BLaER1 (cell line): ENCODE measurements at regions not wholly inside any gene's neighbourhood (a gene's known extent, or its start where the extent isn't known, plus 50 kb on each side); places are given as distances from the start of the nearest gene placed in this dataset.

Source experiments
- H3K27ac ChIP-seq: shearing (Covaris generic); formaldehyde crosslinking; 2 replicates; pipeline ENCODE4 v1.8.1; 2022
- H3K27me3 ChIP-seq: shearing (Covaris generic); formaldehyde crosslinking; 2 replicates; pipeline ENCODE4 v1.8.1; 2022
- H3K36me3 ChIP-seq: shearing (Covaris generic); formaldehyde crosslinking; 2 replicates; pipeline ENCODE4 v1.8.1; 2022
- H3K4me1 ChIP-seq: shearing (Covaris generic); formaldehyde crosslinking; 2 replicates; pipeline ENCODE4 v1.8.1; 2022
- H3K4me2 ChIP-seq: shearing (Covaris generic); formaldehyde crosslinking; 2 replicates; pipeline ENCODE4 v1.8.1; 2022
- H3K4me3 ChIP-seq: shearing (Covaris generic); formaldehyde crosslinking; 2 replicates; pipeline ENCODE4 v1.8.1; 2022
- H3K9ac ChIP-seq: shearing (Covaris generic); formaldehyde crosslinking; 2 replicates; pipeline ENCODE4 v1.8.1; 2022
- H3K9me3 ChIP-seq: shearing (Covaris generic); formaldehyde crosslinking; 2 replicates; pipeline ENCODE4 v1.8.1; 2022
- H4K20me1 ChIP-seq: shearing (Covaris generic); formaldehyde crosslinking; 2 replicates; pipeline ENCODE4 v1.8.1; 2022
- Cebpa-rat ChIP-seq: shearing (Covaris generic); IDR thresholded peaks from 2 replicates; pipeline ENCODE4 v1.8.1; 2022

DNA sequence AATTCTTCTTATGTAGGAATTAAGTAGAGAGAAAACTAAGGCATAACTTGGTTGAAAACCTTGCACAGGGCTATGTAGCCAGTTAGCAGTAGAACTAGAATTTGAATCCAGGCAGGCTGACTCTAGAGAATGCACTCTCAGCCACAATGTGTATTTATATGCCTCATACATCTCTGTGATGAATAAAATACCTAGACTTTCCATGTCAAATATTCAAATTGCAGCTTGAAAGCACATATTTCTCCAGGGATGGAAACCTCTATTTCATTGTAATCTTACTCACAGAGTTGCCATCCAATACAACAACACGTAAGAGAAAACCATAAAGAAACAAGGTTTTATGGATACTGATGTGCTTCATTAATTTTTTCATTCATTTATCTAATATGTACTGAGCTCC, 256.0 kb upstream of the FLRT2 start:
- H3K4me2 ChIP-seq: no peak overlapping the region
- H3K4me1 ChIP-seq: no peaks in the 10 kb centered on the region
- no peaks in the 10 kb centered on the region for H3K27me3 ChIP-seq
- no peaks in the 10 kb centered on the region for H3K9me3 ChIP-seq
- H3K27ac ChIP-seq: no peak overlapping the region
- H4K20me1 ChIP-seq: no peaks in the 10 kb centered on the region
- no peak overlapping the region for H3K4me3 ChIP-seq
- TF ChIP-seq Cebpa-rat: no peak
- no peaks in the 10 kb centered on the region for H3K36me3 ChIP-seq
- H3K9ac ChIP-seq: no peak overlapping the region

DNA sequence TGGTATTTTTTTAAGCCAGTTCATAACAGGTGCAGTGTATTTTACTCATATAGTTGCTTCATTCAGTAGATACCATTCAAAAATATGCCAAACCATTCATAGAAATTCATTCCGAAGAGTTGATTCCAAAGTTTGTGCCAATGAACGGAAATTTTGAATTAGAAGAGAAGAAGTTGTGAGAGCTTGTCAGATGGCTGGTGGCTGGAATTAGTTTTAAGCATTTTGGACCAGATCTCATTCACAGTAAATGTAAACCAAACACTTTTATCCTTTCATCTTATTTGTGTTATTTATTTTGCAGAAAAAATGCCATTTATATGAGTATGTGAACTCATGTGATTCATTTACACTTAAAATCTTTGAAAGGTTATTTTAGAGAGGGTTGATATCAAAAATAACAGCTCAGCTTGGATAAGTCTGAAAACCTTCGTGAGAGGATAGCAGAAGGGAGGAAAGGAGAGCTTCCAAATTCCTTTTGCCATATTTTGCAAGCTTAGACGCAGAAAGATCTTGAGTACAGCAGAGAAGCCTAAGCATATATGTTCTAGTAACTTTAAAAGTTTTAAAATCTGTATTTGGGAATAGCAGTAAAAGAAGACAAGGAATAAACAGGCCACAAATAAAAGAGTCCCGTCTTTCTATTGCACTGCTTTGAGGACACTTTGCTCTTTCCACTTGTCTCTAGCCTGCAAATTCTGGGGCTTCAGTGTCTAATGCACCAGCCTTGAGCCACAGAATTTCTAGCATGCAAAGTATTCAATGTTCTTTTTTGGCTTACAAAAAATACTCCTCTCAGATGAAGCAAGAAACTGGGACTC, 253.6 kb upstream of the FLRT2 start:
- Histone ChIP-seq H3K9ac (no peak overlapping the region), H3K27ac (no peak overlapping the region), H3K4me1 (no peaks in the 10 kb centered on the region), H3K4me3 (no peak overlapping the region), H3K27me3 (no peaks in the 10 kb centered on the region), H3K9me3 (no peaks in the 10 kb centered on the region), H4K20me1 (no peaks in the 10 kb centered on the region), H3K4me2 (no peak overlapping the region), H3K36me3 (no peaks in the 10 kb centered on the region)
- TF ChIP-seq Cebpa-rat: no peak

DNA sequence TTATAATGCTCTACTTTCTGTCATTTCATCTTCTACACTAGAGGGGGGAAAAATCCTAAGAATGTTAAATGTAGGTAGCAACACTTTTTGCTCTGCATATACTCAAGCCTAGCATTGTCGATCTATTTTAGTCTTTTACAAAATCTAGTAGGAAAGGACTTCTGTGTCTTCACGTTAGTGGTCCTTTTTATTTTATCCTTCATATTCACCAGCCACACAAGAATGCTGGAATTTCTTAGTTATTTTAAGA, 253.0 kb upstream of the FLRT2 start:
- H3K9me3 ChIP-seq: no peaks in the 10 kb centered on the region
- H4K20me1 ChIP-seq: no peaks in the 10 kb centered on the region
- no peak overlapping the region for H3K27ac ChIP-seq
- TF ChIP-seq Cebpa-rat: no peak
- H3K9ac ChIP-seq: no peak overlapping the region
- H3K4me2 ChIP-seq: no peak overlapping the region
- no peaks in the 10 kb centered on the region for H3K27me3 ChIP-seq
- H3K36me3 ChIP-seq: no peaks in the 10 kb centered on the region
- no peaks in the 10 kb centered on the region for H3K4me1 ChIP-seq
- no peak overlapping the region for H3K4me3 ChIP-seq

DNA sequence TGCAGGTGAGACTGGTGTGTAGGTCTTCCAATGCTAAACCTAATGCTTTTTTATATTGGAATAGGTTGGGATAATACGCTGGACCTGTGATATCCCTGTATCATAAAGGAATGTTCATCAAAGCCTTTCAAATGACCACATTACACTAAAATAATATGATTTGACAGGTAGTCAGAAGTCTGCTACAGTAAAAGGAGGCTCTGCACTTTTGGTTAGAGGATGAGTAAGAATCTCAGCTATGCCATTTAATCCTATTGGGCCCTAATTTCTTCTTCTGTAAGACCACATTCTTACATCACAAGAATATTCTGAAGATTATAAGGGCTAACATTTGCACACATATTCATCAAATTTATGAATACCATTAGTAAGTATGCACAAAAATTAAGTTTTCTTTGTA, 250.5 kb upstream of the FLRT2 start:
- no peak overlapping the region for H3K4me2 ChIP-seq
- no peak overlapping the region for H3K4me3 ChIP-seq
- no peaks in the 10 kb centered on the region for H3K36me3 ChIP-seq
- H3K9ac ChIP-seq: no peak overlapping the region
- TF ChIP-seq Cebpa-rat: no peak
- H3K27ac ChIP-seq: no peak overlapping the region
- no peaks in the 10 kb centered on the region for H3K27me3 ChIP-seq
- H3K4me1 ChIP-seq: no peaks in the 10 kb centered on the region
- H4K20me1 ChIP-seq: no peaks in the 10 kb centered on the region
- H3K9me3 ChIP-seq: no peaks in the 10 kb centered on the region

DNA sequence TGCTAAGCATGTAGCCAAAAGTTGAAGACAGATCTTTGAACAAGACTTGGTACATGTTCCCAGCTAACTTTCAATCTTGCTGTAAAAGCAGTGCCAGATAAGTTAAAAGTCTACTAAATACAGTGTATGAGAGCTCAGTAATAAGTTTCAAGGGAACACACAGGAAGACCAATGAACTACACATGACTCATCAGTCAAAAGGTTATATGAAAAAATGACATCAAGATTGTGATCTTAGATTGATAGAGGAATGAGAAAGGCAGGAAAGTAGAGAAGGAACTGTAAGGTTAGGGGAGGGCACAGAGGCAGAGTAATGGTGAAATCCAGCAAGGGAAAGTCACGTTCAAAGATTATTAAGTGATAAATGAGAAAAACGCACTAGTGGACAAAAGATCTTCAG, 249.9 kb upstream of the FLRT2 start:
- H3K4me2 ChIP-seq: no peak overlapping the region
- H3K9me3 ChIP-seq: no peaks in the 10 kb centered on the region
- no peaks in the 10 kb centered on the region for H4K20me1 ChIP-seq
- H3K4me3 ChIP-seq: no peak overlapping the region
- no peak overlapping the region for H3K9ac ChIP-seq
- no peak overlapping the region for H3K27ac ChIP-seq
- no peaks in the 10 kb centered on the region for H3K36me3 ChIP-seq
- no peaks in the 10 kb centered on the region for H3K4me1 ChIP-seq
- no peak for TF ChIP-seq Cebpa-rat
- H3K27me3 ChIP-seq: no peaks in the 10 kb centered on the region

DNA sequence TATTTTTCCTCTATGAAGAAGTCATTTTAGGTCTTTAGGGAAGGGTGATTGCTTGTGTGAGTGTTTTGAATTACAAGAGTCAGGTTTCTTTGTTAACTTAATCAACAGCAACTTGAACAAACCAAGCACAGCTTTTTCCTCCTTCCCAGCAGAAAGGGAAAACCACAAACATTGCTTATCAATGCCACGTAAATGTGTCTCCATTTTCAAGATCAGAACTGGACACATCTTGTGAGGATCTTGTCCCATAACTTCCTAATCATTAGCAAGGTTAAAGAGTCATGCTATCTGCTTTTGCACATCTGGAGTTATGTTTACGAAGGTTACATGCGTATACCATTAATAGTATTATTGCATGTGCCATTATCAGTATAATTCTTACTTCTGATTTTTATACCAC, 248.0 kb upstream of the FLRT2 start:
- no peaks in the 10 kb centered on the region for H3K36me3 ChIP-seq
- H3K9me3 ChIP-seq: no peaks in the 10 kb centered on the region
- H4K20me1 ChIP-seq: no peaks in the 10 kb centered on the region
- H3K9ac ChIP-seq: no peak overlapping the region
- no peak for TF ChIP-seq Cebpa-rat
- H3K4me2 ChIP-seq: no peak overlapping the region
- no peak overlapping the region for H3K4me3 ChIP-seq
- no peaks in the 10 kb centered on the region for H3K27me3 ChIP-seq
- no peak overlapping the region for H3K27ac ChIP-seq
- H3K4me1 ChIP-seq: no peaks in the 10 kb centered on the region

DNA sequence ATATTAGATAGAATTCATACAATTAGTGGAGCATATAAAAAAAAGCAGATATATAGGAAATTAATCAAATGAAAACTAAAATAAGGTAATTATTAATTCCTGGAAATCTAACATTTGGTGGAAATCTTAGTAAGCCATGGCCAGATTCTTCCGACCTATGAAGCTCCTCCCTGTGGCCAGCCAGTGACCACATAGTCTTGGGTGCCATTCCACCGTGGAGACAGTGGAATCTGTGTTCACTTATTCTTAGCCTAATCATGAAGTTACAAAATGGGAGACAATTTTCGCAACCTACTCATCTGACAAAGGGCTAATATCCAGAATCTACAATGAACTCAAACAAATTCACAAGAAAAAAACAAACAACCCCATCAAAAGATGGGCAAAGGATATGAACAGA, 241.9 kb upstream of the FLRT2 start:
- Histone ChIP-seq H3K4me2 (no peak overlapping the region), H3K36me3 (no peaks in the 10 kb centered on the region), H3K9me3 (no peaks in the 10 kb centered on the region), H3K4me3 (no peak overlapping the region), H4K20me1 (no peaks in the 10 kb centered on the region), H3K9ac (no peak overlapping the region), H3K27ac (no peak overlapping the region), H3K27me3 (no peaks in the 10 kb centered on the region), H3K4me1 (no peaks in the 10 kb centered on the region)
- no peak for TF ChIP-seq Cebpa-rat

DNA sequence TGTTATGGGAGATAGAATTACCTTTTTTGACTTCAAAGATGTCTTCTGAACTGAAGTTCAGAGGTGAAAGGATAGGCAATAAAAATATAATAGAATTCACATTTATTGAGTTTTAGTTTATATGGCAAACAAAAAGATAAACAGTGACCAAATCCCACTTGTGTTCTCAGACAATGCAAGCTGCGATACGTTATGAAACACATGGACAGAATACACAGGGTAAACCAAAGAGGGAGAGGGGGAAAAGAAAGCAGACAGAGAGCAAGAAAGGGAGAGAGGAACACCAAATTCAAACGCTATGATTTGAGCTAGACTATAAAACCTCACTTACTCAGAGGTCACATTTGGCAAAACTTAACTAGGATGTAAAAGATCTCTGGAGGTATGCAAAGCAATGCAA, 238.2 kb upstream of the FLRT2 start:
- Histone ChIP-seq H3K36me3 (no peaks in the 10 kb centered on the region), H3K9me3 (no peaks in the 10 kb centered on the region), H3K27ac (no peak overlapping the region), H3K4me1 (no peaks in the 10 kb centered on the region), H3K27me3 (no peaks in the 10 kb centered on the region), H3K4me2 (no peak overlapping the region), H3K4me3 (no peak overlapping the region), H4K20me1 (no peaks in the 10 kb centered on the region), H3K9ac (no peak overlapping the region)
- no peak for TF ChIP-seq Cebpa-rat

DNA sequence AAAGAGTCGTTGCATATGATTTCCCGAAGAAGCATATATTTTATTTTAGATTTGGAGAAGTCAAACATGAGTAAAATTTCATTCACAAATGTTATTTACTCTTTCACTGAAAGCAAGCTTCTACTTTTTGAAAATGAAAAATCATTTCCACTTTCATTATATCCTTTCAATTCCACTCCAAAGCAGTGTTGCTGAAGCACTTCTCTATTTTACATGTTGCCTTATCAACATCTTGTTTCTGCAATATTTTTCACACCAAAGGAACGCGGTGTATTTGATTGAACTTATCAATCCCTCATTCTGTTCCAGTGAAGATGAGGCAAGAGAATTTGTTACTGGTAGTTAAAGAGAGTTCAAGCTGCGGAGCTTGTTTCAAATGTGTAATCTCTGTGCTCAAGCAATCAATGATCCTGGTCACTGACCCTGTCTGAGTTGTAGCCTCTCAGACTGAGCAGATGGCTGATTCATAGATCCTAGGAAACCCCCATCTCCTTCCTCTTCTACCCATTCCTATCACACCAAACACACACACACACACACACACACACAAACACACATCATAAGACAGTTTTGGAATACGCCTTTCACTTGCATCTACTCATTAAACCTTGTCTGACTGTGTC, 236.2 kb upstream of the FLRT2 start:
- Histone ChIP-seq H3K9me3 (0 out of 2 replicates have a peak, but pooled peaks cover 2% of the 10 kb centered on the region), H3K4me1 (no peaks in the 10 kb centered on the region), H3K4me3 (no peak overlapping the region), H3K36me3 (no peaks in the 10 kb centered on the region), H3K4me2 (no peak overlapping the region), H4K20me1 (no peaks in the 10 kb centered on the region), H3K27me3 (no peaks in the 10 kb centered on the region), H3K27ac (no peak overlapping the region), H3K9ac (no peak overlapping the region)
- no peak for TF ChIP-seq Cebpa-rat

DNA sequence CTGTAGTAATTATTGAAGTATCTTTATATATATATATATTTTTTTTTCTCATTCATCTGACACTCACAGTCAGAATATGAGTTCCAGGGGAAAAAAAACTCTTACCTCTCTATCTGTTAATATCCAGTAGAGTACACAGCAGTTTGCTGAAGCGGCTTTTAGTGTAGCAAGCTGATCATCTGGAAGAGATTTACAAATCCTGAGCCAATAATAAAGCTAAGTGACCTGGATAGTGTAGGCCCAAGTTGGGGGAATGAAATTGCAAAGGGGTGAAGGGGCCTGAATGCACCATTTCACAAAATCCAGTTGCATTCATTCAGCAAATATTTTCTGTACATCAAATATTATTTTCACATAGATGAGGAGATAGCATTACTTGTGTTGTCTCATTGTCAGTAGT, 234.6 kb upstream of the FLRT2 start:
- H3K4me1 ChIP-seq: no peaks in the 10 kb centered on the region
- no peak overlapping the region for H3K4me2 ChIP-seq
- H3K36me3 ChIP-seq: no peaks in the 10 kb centered on the region
- H3K27me3 ChIP-seq: no peaks in the 10 kb centered on the region
- H4K20me1 ChIP-seq: no peaks in the 10 kb centered on the region
- 0 out of 2 replicates have a peak, but pooled peaks cover 4% of the 10 kb centered on the region for H3K9me3 ChIP-seq
- H3K4me3 ChIP-seq: no peak overlapping the region
- H3K9ac ChIP-seq: no peak overlapping the region
- no peak for TF ChIP-seq Cebpa-rat
- H3K27ac ChIP-seq: no peak overlapping the region
